ENCODE measurements at regions not wholly inside any gene's neighbourhood (a gene's known extent, or its start where the extent isn't known, plus 50 kb on each side); places are given as distances from the start of the nearest gene placed in this dataset.

GRCh38 chr3:66588340-66588847, 87.6 kb upstream of the LRIG1 start:
- TF ChIP-seq CTCF (IDR thresholded peaks at IDR 0.05) (no peak), EP300 (IDR thresholded peaks at IDR 0.05) (no peak), POLR2A (IDR thresholded peaks at IDR 0.05) (no peak)
